ENCODE measurements at regions not wholly inside any gene's neighbourhood (a gene's known extent, or its start where the extent isn't known, plus 50 kb on each side); places are given as distances from the start of the nearest gene placed in this dataset.

DNA sequence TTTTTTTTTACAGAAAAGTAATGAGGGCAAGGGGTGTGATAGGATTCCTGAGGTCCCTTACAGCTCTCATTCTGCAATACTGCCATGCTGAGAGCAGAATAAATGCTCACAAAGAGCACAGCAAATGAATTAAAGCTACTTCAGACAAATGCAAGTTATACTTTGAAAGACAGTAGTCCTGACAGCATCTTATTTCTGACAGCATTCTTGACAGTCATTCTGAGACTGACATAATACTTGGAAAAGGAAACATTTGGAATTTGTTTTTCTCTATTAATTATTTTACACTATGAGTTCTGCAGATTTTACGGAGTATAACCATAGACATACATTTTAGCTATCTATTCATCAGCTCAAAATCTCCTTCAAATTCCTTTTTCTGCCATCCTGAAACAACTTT lies 935.2 kb upstream of the FAM98A start:
- no peak overlapping the region for H3K27ac ChIP-seq (ENCODE audit: low read depth in 1 of 2, low read length in 2 of 2)
- no peaks in the 10 kb centered on the region for H3K4me1 ChIP-seq (ENCODE audit: control insufficient read depth in 4 of 4, insufficient read depth in 4 of 4, low read length in 3 of 4)
- no peaks in the 10 kb centered on the region for H3K27me3 ChIP-seq (ENCODE audit: control insufficient read depth in 4 of 4, insufficient read depth in 4 of 4, low read length in 3 of 4)
- TF ChIP-seq, protein P1, sequence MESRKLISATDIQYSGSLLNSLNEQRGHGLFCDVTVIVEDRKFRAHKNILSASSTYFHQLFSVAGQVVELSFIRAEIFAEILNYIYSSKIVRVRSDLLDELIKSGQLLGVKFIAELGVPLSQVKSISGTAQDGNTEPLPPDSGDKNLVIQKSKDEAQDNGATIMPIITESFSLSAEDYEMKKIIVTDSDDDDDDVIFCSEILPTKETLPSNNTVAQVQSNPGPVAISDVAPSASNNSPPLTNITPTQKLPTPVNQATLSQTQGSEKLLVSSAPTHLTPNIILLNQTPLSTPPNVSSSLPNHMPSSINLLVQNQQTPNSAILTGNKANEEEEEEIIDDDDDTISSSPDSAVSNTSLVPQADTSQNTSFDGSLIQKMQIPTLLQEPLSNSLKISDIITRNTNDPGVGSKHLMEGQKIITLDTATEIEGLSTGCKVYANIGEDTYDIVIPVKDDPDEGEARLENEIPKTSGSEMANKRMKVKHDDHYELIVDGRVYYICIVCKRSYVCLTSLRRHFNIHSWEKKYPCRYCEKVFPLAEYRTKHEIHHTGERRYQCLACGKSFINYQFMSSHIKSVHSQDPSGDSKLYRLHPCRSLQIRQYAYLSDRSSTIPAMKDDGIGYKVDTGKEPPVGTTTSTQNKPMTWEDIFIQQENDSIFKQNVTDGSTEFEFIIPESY (IDR thresholded peaks at IDR 0.05) = no peak
- DNase-seq (ENCODE audit: low spot score) = no peak
- H3K4me3 ChIP-seq (ENCODE audit: low read depth in 1 of 3, low read length in 3 of 3) = no peak overlapping the region
- no peaks in the 10 kb centered on the region for H3K36me3 ChIP-seq (ENCODE audit: control insufficient read depth in 4 of 4, insufficient read depth in 3 of 4, low read depth in 1 of 4, low read length in 3 of 4)
- no peaks in the 10 kb centered on the region for H3K9me3 ChIP-seq (ENCODE audit: control insufficient read depth in 4 of 4, low read length in 3 of 4)
- H3K9ac ChIP-seq (ENCODE audit: low read depth in 1 of 2, low read length in 2 of 2) = no peak overlapping the region
- 81% methylated on average over 1 of the region's 1 CpG for WGBS

DNA sequence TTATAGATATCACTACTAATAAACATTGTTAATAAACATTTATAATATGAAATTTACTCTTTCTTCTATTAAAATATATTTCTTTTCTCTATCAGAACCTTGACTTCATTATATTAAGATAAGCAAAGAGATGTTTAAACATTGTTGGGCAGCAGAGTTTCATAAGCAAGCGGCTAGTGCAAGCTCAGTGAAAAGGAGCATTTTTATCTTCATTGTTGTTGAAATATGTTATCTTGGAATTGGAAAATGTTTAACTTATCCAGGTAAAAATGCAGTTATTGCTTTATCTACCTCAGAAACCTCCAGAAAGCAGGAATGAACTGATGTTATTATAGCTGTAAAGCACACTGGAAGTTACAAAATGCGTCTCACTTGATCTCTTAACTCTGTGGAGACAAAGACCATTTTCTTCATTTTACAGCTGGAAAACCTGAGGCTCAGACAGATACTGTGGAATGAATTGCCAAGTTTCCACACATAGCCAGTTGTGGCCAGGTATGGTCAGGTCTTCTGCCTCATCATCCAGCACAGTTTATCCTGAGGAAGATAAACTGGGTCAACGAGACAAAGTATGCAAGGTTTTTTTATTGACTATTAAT lies 934.6 kb upstream of the FAM98A start:
- DNase-seq (ENCODE audit: low spot score) = no peak
- Histone ChIP-seq H3K9ac (ENCODE audit: low read depth in 1 of 2, low read length in 2 of 2) (no peak overlapping the region), H3K36me3 (ENCODE audit: control insufficient read depth in 4 of 4, insufficient read depth in 3 of 4, low read depth in 1 of 4, low read length in 3 of 4) (no peaks in the 10 kb centered on the region), H3K27me3 (ENCODE audit: control insufficient read depth in 4 of 4, insufficient read depth in 4 of 4, low read length in 3 of 4) (peaks cover 0 to 2% (median 0%) of the 10 kb centered on the region in 4 donors), H3K9me3 (ENCODE audit: control insufficient read depth in 4 of 4, low read length in 3 of 4) (no peaks in the 10 kb centered on the region), H3K27ac (ENCODE audit: low read depth in 1 of 2, low read length in 2 of 2) (no peak overlapping the region), H3K4me3 (ENCODE audit: low read depth in 1 of 3, low read length in 3 of 3) (no peak overlapping the region), H3K4me1 (ENCODE audit: control insufficient read depth in 4 of 4, insufficient read depth in 4 of 4, low read length in 3 of 4) (no peaks in the 10 kb centered on the region)
- 42% methylated on average over 3 of the region's 3 CpGs for WGBS
- TF ChIP-seq, protein P2, sequence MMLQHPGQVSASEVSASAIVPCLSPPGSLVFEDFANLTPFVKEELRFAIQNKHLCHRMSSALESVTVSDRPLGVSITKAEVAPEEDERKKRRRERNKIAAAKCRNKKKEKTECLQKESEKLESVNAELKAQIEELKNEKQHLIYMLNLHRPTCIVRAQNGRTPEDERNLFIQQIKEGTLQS (IDR thresholded peaks at IDR 0.05) = no peak
- TF ChIP-seq EGR1 (IDR thresholded peaks at IDR 0.05; ENCODE audit: low read depth in 2 of 2) (no peak), HNF4G (IDR thresholded peaks at IDR 0.05) (no peak), TAF1 (conservative IDR thresholded peaks at IDR 0.05) (no peak), FOXA2 (IDR thresholded peaks at IDR 0.05) (no peak), JUND (IDR thresholded peaks at IDR 0.05) (no peak)
- TF ChIP-seq, protein P3, sequence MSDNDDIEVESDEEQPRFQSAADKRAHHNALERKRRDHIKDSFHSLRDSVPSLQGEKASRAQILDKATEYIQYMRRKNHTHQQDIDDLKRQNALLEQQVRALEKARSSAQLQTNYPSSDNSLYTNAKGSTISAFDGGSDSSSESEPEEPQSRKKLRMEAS (IDR thresholded peaks at IDR 0.05) = no peak
- TF ChIP-seq, protein P4, sequence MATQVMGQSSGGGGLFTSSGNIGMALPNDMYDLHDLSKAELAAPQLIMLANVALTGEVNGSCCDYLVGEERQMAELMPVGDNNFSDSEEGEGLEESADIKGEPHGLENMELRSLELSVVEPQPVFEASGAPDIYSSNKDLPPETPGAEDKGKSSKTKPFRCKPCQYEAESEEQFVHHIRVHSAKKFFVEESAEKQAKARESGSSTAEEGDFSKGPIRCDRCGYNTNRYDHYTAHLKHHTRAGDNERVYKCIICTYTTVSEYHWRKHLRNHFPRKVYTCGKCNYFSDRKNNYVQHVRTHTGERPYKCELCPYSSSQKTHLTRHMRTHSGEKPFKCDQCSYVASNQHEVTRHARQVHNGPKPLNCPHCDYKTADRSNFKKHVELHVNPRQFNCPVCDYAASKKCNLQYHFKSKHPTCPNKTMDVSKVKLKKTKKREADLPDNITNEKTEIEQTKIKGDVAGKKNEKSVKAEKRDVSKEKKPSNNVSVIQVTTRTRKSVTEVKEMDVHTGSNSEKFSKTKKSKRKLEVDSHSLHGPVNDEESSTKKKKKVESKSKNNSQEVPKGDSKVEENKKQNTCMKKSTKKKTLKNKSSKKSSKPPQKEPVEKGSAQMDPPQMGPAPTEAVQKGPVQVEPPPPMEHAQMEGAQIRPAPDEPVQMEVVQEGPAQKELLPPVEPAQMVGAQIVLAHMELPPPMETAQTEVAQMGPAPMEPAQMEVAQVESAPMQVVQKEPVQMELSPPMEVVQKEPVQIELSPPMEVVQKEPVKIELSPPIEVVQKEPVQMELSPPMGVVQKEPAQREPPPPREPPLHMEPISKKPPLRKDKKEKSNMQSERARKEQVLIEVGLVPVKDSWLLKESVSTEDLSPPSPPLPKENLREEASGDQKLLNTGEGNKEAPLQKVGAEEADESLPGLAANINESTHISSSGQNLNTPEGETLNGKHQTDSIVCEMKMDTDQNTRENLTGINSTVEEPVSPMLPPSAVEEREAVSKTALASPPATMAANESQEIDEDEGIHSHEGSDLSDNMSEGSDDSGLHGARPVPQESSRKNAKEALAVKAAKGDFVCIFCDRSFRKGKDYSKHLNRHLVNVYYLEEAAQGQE (IDR thresholded peaks at IDR 0.05) = no peak

DNA sequence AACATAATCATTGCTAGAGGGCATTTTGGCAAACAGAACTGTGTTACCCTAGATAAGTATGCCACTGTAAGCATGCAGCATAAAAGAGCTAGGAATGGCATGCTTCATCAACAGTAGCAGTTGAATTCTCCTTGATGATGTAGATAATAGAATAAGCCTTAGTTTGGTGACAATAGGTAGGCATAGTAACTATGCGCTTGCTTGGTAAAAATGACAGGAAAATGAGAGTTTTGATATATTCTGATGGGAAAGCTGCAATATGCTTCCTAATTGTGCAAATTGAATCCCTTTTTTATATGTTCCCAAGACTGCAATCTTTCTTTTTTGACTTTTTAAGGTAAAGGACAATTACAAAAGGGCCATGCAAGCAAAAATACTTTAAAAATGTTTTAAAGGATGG lies 930.9 kb upstream of the FAM98A start:
- H3K9me3 ChIP-seq (ENCODE audit: control insufficient read depth in 4 of 4, low read length in 3 of 4) = no peaks in the 10 kb centered on the region
- WGBS = 88% methylated on average over 1 of the region's 1 CpG
- peaks cover 0 to 2% (median 0%) of the 10 kb centered on the region in 4 donors for H3K27me3 ChIP-seq (ENCODE audit: control insufficient read depth in 4 of 4, insufficient read depth in 4 of 4, low read length in 3 of 4)
- TF ChIP-seq RXRA (IDR thresholded peaks at IDR 0.05) (no peak), RAD21 (IDR thresholded peaks at IDR 0.05) (no peak), HNF4A (conservative IDR thresholded peaks at IDR 0.05) (no peak), TAF1 (conservative IDR thresholded peaks at IDR 0.05) (no peak), YY1 (IDR thresholded peaks at IDR 0.05) (no peak), SP1 (IDR thresholded peaks at IDR 0.05) (no peak), EGR1 (IDR thresholded peaks at IDR 0.05; ENCODE audit: low read depth in 2 of 2) (no peak), FOXA1 (IDR thresholded peaks at IDR 0.05) (no peak), JUND (IDR thresholded peaks at IDR 0.05) (no peak)
- TF ChIP-seq, protein P1 (IDR thresholded peaks at IDR 0.05) = no peak
- TF ChIP-seq, protein P4 (IDR thresholded peaks at IDR 0.05) = no peak
- TF ChIP-seq, protein P3 (IDR thresholded peaks at IDR 0.05) = no peak

More for the DNA sequence above, 930.9 kb upstream of the FAM98A start:
- no peak overlapping the region for H3K4me3 ChIP-seq (ENCODE audit: low read depth in 1 of 3, low read length in 3 of 3)
- DNase-seq (ENCODE audit: low spot score) = no peak
- H3K4me1 ChIP-seq (ENCODE audit: control insufficient read depth in 4 of 4, insufficient read depth in 4 of 4, low read length in 3 of 4) = no peaks in the 10 kb centered on the region
- no peaks in the 10 kb centered on the region for H3K36me3 ChIP-seq (ENCODE audit: control insufficient read depth in 4 of 4, insufficient read depth in 3 of 4, low read depth in 1 of 4, low read length in 3 of 4)
- H3K27ac ChIP-seq (ENCODE audit: low read depth in 1 of 2, low read length in 2 of 2) = no peak overlapping the region
- no peak overlapping the region for H3K9ac ChIP-seq (ENCODE audit: low read depth in 1 of 2, low read length in 2 of 2)
